Caco-2 (cell line): ENCODE measurements at regions not wholly inside any gene's neighbourhood (a gene's known extent, or its start where the extent isn't known, plus 50 kb on each side); places are given as distances from the start of the nearest gene placed in this dataset.

Experiments
- BruUV-seq: library from RNA; stranded (reverse); fragments of 400-500 nt; replicated peaks from 2 replicates; lab custom pipeline; 2021; lab: Mats Ljungman, UMichigan
- CTCF ChIA-PET: fragments of 300-600 bp; sonication (Branson Sonifier 250); formaldehyde crosslinking; loops from one replicate; lab custom pipeline; 2022; ENCODE audit warnings: antibody characterized with exemption; lab: Charles Lee
- POLR2A ChIA-PET: fragments of 300-600 bp; sonication (Branson Sonifier 250); formaldehyde crosslinking; loops from one replicate; lab custom pipeline; 2022; ENCODE audit warnings: antibody characterized with exemption; lab: Charles Lee
- DNase-seq, 2 experiments: peaks; one replicate each; pipeline versions ENCODE4 v3.0.0 to v3.0.0-alpha.2; 2020 to 2022
- H3K27me3 ChIP-seq: replicated peaks from 2 replicates; pipeline ENCODE4 v1.6.0; 2011; ENCODE audit warnings: low read length; ENCODE audit not compliant: control insufficient read depth, insufficient read depth
- H3K36me3 ChIP-seq: 2 replicates; pipeline ENCODE4 v1.5.1; 2011; ENCODE audit warnings: low read length; ENCODE audit not compliant: control insufficient read depth, insufficient read depth
- H3K4me1 ChIP-seq: fragments of 250-450 bp; sonication (Bioruptor Pico); 2 replicates; pipeline ENCODE4 v1.5.1; 2020; ENCODE audit warnings: mild to moderate bottlenecking
- H3K4me3 ChIP-seq: 2 replicates; pipeline ENCODE4 v1.5.1; 2011; ENCODE audit warnings: low read depth, mild to moderate bottlenecking, control low read depth, low read length
- H3K9me3 ChIP-seq: fragments of 250-450 bp; sonication (Bioruptor Pico); 2 replicates; pipeline ENCODE4 v1.5.1; 2020; ENCODE audit warnings: mild to moderate bottlenecking, moderate library complexity
- H3K27ac Mint-ChIP-seq: one replicate; pipeline ENCODE4 v1.8.0; 2022; ENCODE audit warnings: mixed read lengths; ENCODE audit not compliant: unreplicated experiment
- H3K27me3 Mint-ChIP-seq: one replicate; pipeline ENCODE4 v1.8.0; 2022; ENCODE audit warnings: mixed read lengths; ENCODE audit not compliant: insufficient read depth, unreplicated experiment
- H3K36me3 Mint-ChIP-seq: one replicate; pipeline ENCODE4 v1.8.0; 2022; ENCODE audit warnings: mild to moderate bottlenecking, mixed read lengths; ENCODE audit not compliant: insufficient read depth, unreplicated experiment
- H3K4me1 Mint-ChIP-seq: one replicate; pipeline ENCODE4 v1.8.0; 2022; ENCODE audit warnings: low read depth, mixed read lengths; ENCODE audit not compliant: unreplicated experiment
- H3K4me3 Mint-ChIP-seq: one replicate; pipeline ENCODE4 v1.8.0; 2022; ENCODE audit warnings: mild to moderate bottlenecking, moderate library complexity, mixed read lengths; ENCODE audit not compliant: unreplicated experiment
- H3K9me3 Mint-ChIP-seq: one replicate; pipeline ENCODE4 v1.8.0; 2022; ENCODE audit warnings: mixed read lengths; ENCODE audit not compliant: unreplicated experiment
- CTCF ChIP-seq, 2 experiments: fragments of 200-600 bp in 1 of 2; IDR thresholded peaks; 1 replicate in 1 of 2; 2 replicates in 1 of 2; pipeline versions ENCODE4 v1.5.1 to v1.8.0; 2011 to 2022; ENCODE audit warnings: antibody characterized with exemption in 1 of 2, control low read depth in 1 of 2, inconsistent platforms in 1 of 2, low read depth in 1 of 2, low read length in 1 of 2, mild to moderate bottlenecking in 1 of 2, moderate library complexity in 1 of 2; ENCODE audit not compliant: insufficient read depth in 1 of 2, severe bottlenecking in 1 of 2, unreplicated experiment in 1 of 2
- intact Hi-C: fragments of 100-400 bp; cut with micrococcal nuclease; formaldehyde crosslinking; loops from one replicate; pipeline ENCODE4 v1.10.0; 2022; ENCODE audit not compliant: unreplicated experiment

- H3K4me3 Mint-ChIP-seq: no peak overlapping the region
- H3K27ac Mint-ChIP-seq: no peak overlapping the region
- CTCF ChIA-PET: no interaction called here
These were observed 93.2 kb downstream of the PTCSC3 start for GRCh38 chr14:36083317-36083716.

GRCh38 chr14:36078080-36078479, 98.4 kb downstream of the PTCSC3 start:
- no TSS peak for BruUV-seq
- POLR2A ChIA-PET: no interaction called here
- H3K9me3 ChIP-seq: 0 out of 2 replicates have a peak, but pooled peaks cover 7% of the 10 kb centered on the region
- no peaks in the 10 kb centered on the region for H3K36me3 Mint-ChIP-seq
- intact Hi-C loops: no loop called here
- H3K4me1 Mint-ChIP-seq: no peaks in the 10 kb centered on the region
- no peaks in the 10 kb centered on the region for H3K27me3 ChIP-seq
- no peak for TF ChIP-seq CTCF (IDR thresholded peaks at IDR 0.05; ENCODE audit: insufficient read depth in 1 of 2, low read depth in 1 of 2, low read length in 1 of 2, severe bottlenecking in 1 of 2, unreplicated experiment in 1 of 2)
- no peak for DNase-seq
- H3K27me3 Mint-ChIP-seq: peaks cover 17% of the 10 kb centered on the region
- CTCF ChIA-PET: interaction anchor here (0.7 to 1.7 kb wide), 2 partner anchors 9 to 1243 kb away, joined by 3 to 7 read pairs; no protein-coding TSS in a partner anchor
- H3K4me3 ChIP-seq: no peak overlapping the region
- no peaks in the 10 kb centered on the region for H3K4me1 ChIP-seq
- no peak overlapping the region for H3K27ac Mint-ChIP-seq
- no peak overlapping the region for H3K4me3 Mint-ChIP-seq
- H3K36me3 ChIP-seq: no peaks in the 10 kb centered on the region
- peaks cover 9% of the 10 kb centered on the region for H3K9me3 Mint-ChIP-seq

More at GRCh38 chr14:36083317-36083716, 93.2 kb downstream of the PTCSC3 start:
- peaks cover 9% of the 10 kb centered on the region for H3K9me3 Mint-ChIP-seq
- no peaks in the 10 kb centered on the region for H3K36me3 ChIP-seq
- H3K4me3 ChIP-seq: no peak overlapping the region
- H3K27me3 ChIP-seq: no peaks in the 10 kb centered on the region
- H3K36me3 Mint-ChIP-seq: no peaks in the 10 kb centered on the region
- 0 out of 2 replicates have a peak, but pooled peaks cover 7% of the 10 kb centered on the region for H3K9me3 ChIP-seq
- H3K27me3 Mint-ChIP-seq: peaks cover 14% of the 10 kb centered on the region
- POLR2A ChIA-PET: no interaction called here
- H3K4me1 Mint-ChIP-seq: no peaks in the 10 kb centered on the region
- no peaks in the 10 kb centered on the region for H3K4me1 ChIP-seq
- intact Hi-C loops: no loop called here
- no TSS peak for BruUV-seq
- TF ChIP-seq CTCF (IDR thresholded peaks at IDR 0.05; ENCODE audit: insufficient read depth in 1 of 2, low read depth in 1 of 2, low read length in 1 of 2, severe bottlenecking in 1 of 2, unreplicated experiment in 1 of 2): no peak
- no peak for DNase-seq

- no peak overlapping the region for H3K27ac Mint-ChIP-seq
These were observed 100.3 kb downstream of the PTCSC3 start for GRCh38 chr14:36076197-36076596.

More at GRCh38 chr14:36076197-36076596, 100.3 kb downstream of the PTCSC3 start:
- Mint-ChIP-seq H3K36me3 (no peaks in the 10 kb centered on the region), H3K4me1 (no peaks in the 10 kb centered on the region), H3K9me3 (peaks cover 9% of the 10 kb centered on the region), H3K27me3 (peaks cover 15% of the 10 kb centered on the region), H3K4me3 (no peak overlapping the region)
- intact Hi-C loops: no loop called here
- ChIA-PET CTCF (no interaction called here), POLR2A (no interaction called here)
- H3K4me1 ChIP-seq: no peaks in the 10 kb centered on the region
- H3K9me3 ChIP-seq: 0 out of 2 replicates have a peak, but pooled peaks cover 7% of the 10 kb centered on the region
- no peak for TF ChIP-seq CTCF (IDR thresholded peaks at IDR 0.05; ENCODE audit: insufficient read depth in 1 of 2, low read depth in 1 of 2, low read length in 1 of 2, severe bottlenecking in 1 of 2, unreplicated experiment in 1 of 2)
- no TSS peak for BruUV-seq
- no peaks in the 10 kb centered on the region for H3K36me3 ChIP-seq
- DNase-seq: no peak
- H3K27me3 ChIP-seq: no peaks in the 10 kb centered on the region
- no peak overlapping the region for H3K4me3 ChIP-seq
